ENCODE measurements at regions not wholly inside any gene's neighbourhood (a gene's known extent, or its start where the extent isn't known, plus 50 kb on each side); places are given as distances from the start of the nearest gene placed in this dataset.

DNA sequence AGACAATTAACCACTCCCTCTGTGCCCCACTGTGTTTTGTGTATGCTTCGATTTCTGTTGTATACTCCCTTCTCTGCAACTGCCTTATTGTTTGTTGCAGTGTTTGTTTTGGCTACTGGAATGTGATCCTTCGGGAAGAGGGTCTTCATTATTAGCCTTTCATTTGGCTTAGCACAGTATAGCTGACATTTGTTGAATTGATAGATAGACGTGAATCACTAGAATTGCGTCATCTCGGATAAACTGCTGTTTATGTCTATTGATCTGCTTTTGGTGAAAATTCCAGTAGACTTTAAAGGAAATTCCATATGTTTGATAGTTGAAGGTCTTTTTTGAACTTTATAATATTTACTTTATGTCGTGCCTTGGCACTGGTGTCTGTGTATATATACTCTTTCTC, 189.9 kb upstream of the EYA4 start:
- H3K4me1 Mint-ChIP-seq: no peaks in the 10 kb centered on the region
- no peak for ATAC-seq (ENCODE audit: low read depth in 2 of 2)
- no peak overlapping the region for H3K4me3 Mint-ChIP-seq
- H3K36me3 Mint-ChIP-seq: no peaks in the 10 kb centered on the region
- H3K9me3 Mint-ChIP-seq: no peaks in the 10 kb centered on the region
- no peak for DNase-seq
- H3K27me3 Mint-ChIP-seq: peaks cover 0 to 3% (median 0%) of the 10 kb centered on the region in 3 donors
- no peak overlapping the region for H3K27ac Mint-ChIP-seq

DNA sequence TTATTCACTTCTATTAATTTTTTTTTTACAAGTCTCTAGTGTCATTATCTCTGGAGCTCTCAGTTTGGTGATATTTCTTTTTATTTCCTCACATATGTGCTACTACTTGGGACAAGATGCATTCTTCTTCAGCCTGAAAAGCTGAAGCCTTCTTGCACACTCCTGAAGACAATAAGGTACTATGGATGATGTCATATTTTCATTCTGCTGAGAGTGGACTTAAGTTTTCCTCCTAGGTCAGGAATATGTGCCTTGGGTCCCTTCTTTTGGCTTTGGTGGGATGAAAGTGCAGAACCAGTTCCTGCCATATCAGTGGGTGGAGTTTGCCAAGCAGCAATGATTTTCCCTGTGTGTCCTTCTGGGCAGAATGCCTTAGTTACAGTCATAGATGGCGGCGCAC, 188.7 kb upstream of the EYA4 start:
- no peak overlapping the region for H3K27ac Mint-ChIP-seq
- no peak overlapping the region for H3K4me3 Mint-ChIP-seq
- no peak for ATAC-seq (ENCODE audit: low read depth in 2 of 2)
- no peaks in the 10 kb centered on the region for H3K9me3 Mint-ChIP-seq
- H3K27me3 Mint-ChIP-seq: peaks cover 0 to 12% (median 0%) of the 10 kb centered on the region in 3 donors
- DNase-seq: no peak
- H3K4me1 Mint-ChIP-seq: no peaks in the 10 kb centered on the region
- no peaks in the 10 kb centered on the region for H3K36me3 Mint-ChIP-seq

DNA sequence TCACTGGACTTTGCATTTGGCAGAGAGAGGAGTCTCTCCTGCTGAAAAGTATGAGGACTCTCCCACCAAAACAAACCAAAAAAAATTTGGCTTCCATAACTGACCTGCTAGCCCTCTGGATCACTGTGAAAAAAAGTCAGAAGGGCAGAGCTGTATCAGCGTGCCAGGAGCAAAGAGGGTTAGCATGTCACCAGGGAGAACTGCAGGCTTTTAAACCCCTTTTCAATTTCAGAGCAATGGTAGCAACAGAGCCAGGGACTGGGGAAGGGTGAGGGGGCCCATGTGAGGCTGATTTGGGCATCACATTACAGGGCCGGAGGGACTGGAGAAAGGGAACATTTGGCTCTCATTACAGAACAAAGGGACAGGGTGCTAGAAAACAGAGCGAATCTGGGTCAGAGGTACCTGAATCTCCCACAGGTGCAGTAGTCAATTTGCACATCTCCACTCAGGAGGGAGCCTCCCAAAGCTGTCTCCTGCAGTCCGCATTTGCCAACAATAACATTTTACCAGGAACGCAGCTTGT, 185.7 kb upstream of the EYA4 start:
- no peak overlapping the region for H3K27ac Mint-ChIP-seq
- H3K27me3 Mint-ChIP-seq: peaks cover 0 to 12% (median 0%) of the 10 kb centered on the region in 3 donors
- no peaks in the 10 kb centered on the region for H3K9me3 Mint-ChIP-seq
- ATAC-seq (ENCODE audit: low read depth in 2 of 2) (no peak), DNase-seq (no peak)
- H3K4me1 Mint-ChIP-seq: no peaks in the 10 kb centered on the region
- no peaks in the 10 kb centered on the region for H3K36me3 Mint-ChIP-seq
- H3K4me3 Mint-ChIP-seq: no peak overlapping the region

DNA sequence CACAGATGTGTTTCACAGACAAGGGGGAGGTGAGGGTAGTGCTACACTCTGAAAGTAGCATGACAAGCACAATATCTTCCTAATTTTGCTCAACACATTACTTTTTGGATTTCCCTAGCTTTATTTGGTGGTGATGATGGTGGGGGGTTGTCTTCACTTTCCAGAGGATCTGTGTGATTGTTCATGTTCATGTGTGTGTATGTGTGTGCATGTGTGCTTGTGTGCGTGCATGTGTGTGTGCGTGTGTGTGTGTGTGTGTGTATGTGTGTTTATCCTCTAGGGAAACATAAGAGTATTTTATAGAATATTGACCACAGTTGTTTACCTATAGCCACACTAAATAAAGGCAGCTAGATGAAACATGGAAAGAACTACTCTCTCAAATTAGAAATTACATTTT, 183.8 kb upstream of the EYA4 start:
- H3K9me3 Mint-ChIP-seq: no peaks in the 10 kb centered on the region
- H3K36me3 Mint-ChIP-seq: no peaks in the 10 kb centered on the region
- peaks cover 0 to 12% (median 0%) of the 10 kb centered on the region in 3 donors for H3K27me3 Mint-ChIP-seq
- no peak overlapping the region for H3K4me3 Mint-ChIP-seq
- no peaks in the 10 kb centered on the region for H3K4me1 Mint-ChIP-seq
- DNase-seq (no peak), ATAC-seq (ENCODE audit: low read depth in 2 of 2) (no peak)
- H3K27ac Mint-ChIP-seq: no peak overlapping the region

DNA sequence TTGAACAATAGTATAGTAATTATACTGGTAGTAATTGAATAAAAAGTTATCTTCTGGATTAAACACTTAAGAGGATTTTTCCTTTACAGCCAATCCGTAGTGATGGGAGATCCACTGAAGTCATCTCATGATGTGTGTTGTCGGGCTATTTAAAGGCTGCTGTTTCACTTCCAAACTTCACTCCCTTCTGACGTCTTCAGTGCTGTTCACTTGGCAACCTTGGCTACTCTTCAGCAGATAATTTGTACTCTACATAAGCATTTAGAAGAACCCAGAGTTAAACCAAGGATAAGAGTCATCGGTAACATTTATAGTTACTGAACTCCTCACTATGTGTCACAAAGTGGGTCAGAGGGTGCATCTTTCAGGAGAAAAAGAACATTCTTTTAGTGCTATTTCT, 179.1 kb upstream of the EYA4 start:
- Mint-ChIP-seq H3K27me3 (peaks cover 0 to 11% (median 11%) of the 10 kb centered on the region in 3 donors), H3K36me3 (no peaks in the 10 kb centered on the region), H3K4me3 (no peak overlapping the region), H3K9me3 (peaks cover 0 to under 1% (median 0%) of the 10 kb centered on the region in 7 donors), H3K4me1 (no peaks in the 10 kb centered on the region), H3K27ac (no peak overlapping the region)
- no peak for ATAC-seq (ENCODE audit: low read depth in 2 of 2)
- no peak for DNase-seq

DNA sequence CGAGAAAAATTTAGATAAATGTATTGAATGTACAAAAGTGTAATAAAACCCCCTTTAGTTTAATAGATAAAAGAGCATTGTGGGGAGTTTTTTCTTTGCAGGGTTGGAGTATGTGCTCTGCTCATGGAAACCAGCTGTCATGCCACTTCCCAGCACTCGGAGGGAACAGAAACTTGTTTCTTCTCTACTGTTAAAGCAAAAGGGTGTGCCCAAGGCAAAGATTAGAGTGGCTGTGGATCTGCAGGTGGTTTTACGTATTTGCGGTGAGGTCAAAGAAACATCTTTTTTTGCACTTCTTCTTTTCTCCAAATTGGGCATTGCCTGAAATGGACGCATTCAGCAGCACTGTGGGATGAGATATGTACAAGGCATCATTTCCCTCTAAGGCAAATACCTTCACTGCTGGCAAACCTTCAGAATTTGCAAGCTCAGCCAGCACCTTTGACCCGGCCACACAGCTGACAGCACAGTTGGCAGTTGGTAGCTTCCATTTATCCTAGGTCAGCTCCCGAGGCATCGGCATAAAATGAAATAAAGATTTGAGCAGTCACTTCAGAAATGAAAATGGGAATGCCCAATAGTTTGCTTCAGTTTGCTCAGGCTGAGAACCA, 178.4 kb upstream of the EYA4 start:
- DNase-seq: no peak
- Mint-ChIP-seq H3K4me3 (no peak overlapping the region), H3K4me1 (no peaks in the 10 kb centered on the region), H3K27me3 (peaks cover 6 to 11% (median 10%) of the 10 kb centered on the region in 3 donors), H3K36me3 (no peaks in the 10 kb centered on the region), H3K9me3 (peaks cover 0 to 5% (median 0%) of the 10 kb centered on the region in 7 donors), H3K27ac (no peak overlapping the region)
- no peak for ATAC-seq (ENCODE audit: low read depth in 2 of 2)

DNA sequence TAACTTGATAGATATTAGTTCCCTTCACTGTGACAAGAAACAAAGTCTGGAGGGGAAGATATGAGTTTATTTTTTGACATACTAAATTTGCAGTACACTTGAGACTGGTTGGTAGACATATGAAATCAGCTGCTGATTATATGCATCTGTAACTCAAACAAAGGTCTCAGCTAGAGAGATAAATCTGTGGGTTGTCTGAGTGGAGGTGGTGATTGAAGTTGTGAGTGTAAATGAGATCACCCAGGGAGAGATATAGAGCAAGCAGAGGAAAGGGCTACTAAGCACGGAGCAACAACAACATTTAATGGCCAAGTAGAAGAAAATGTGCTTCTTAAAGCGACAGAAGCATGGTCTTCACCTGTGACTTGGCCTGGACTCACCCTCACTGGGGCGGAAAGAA, 173.2 kb upstream of the EYA4 start:
- ATAC-seq (ENCODE audit: low read depth in 2 of 2): no peak
- Mint-ChIP-seq H3K4me3 (no peak overlapping the region), H3K27me3 (peaks cover 5 to 11% (median 6%) of the 10 kb centered on the region in 3 donors), H3K27ac (no peak overlapping the region), H3K9me3 (peaks cover 0 to 9% (median 0%) of the 10 kb centered on the region in 7 donors), H3K4me1 (no peaks in the 10 kb centered on the region), H3K36me3 (no peaks in the 10 kb centered on the region)
- no peak for DNase-seq

DNA sequence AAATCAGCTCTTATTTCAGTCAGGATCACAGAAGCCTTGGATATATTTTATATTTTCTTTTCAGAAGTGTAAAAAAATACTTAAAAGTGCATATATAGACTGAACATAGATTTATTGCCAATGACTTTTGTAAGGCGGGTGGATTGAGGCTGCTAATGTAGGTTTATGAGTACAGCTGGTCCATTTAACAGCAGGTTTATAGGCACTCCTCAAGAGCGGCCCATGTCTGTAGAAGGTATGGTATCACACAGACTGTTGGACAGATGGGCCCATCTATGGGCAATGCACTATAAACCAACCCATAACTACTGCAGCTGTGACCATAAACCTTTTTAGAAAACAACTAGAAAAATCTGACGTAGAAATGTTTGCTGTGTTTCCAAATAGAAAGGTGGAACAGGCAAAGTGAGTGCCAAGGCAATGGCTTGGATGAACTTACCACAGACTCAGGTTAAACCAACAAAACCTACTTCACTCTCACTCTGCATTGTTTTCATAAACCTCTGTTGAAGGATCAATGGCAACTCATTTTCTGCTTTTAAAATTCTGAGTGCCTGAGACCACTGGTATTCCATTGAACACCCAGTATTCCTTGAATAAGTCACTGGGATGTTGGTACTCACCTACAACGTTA, 170.6 kb upstream of the EYA4 start:
- Mint-ChIP-seq H3K27me3 (peaks cover 0 to 6% (median 5%) of the 10 kb centered on the region in 3 donors), H3K36me3 (no peaks in the 10 kb centered on the region), H3K9me3 (peaks cover 0 to 9% (median 0%) of the 10 kb centered on the region in 7 donors)

DNA sequence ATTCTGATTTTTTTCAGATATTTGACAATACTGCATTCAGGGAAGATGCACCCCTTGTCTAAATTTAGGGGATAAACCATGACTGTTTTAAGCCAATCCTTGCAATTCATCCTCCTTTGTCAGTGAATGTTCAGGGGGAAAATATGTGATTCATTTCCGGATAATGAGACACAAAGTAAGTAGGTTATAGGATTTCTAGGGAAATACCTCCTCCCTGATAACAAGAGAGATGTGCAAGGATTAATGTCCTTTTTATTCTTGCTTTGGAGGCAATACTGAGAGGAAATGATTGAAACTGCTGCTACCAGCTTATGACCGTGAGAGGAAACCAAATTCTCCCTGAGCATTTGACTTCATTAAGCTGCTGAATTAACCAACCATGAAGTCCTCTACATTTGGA, 161.3 kb upstream of the EYA4 start:
- no peaks in the 10 kb centered on the region for H3K36me3 Mint-ChIP-seq

More for the DNA sequence above, 170.6 kb upstream of the EYA4 start:
- Mint-ChIP-seq H3K27ac (no peak overlapping the region), H3K4me1 (no peaks in the 10 kb centered on the region), H3K4me3 (no peak overlapping the region)
- no peak for ATAC-seq (ENCODE audit: low read depth in 2 of 2)
- no peak for DNase-seq

DNA sequence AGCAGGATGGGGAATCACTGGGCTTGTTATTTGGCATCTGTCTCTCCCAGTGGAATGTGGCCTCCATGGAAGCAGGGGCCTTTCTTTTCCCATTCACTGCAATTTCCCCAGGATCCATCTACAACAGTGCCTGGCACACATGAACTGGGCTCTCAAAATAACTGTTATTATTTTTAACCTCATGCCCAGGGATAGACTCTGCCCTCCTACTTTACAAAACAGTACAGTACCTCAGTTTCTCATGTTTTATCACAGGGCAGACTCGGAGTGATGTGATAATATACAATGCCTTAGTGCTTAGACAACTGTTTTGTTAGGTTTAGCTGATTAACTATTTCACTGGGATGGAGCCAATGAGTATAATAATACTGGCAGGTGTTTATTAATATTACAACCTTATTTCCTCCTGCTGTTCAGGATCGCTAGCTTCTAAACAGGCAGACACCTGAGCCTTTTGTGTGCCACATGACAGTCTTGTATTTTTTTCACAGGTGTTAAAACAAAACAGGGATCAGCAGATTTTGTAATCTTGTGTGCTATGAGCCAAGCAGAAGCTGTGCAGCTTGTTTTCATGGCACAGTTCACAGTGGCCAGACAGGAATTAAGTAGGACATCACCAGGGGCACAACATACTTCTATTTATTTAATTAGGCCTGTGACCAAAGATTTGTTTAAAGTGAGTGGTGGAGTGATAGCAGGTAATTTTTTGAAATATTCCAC, 157.7 kb upstream of the EYA4 start:
- ATAC-seq (ENCODE audit: low read depth in 2 of 2) (no peak), DNase-seq (no peak)
- H3K4me3 Mint-ChIP-seq: no peak overlapping the region
- H3K36me3 Mint-ChIP-seq: no peaks in the 10 kb centered on the region
- H3K27me3 Mint-ChIP-seq: peaks cover 6 to 16% (median 10%) of the 10 kb centered on the region in 3 donors
- no peaks in the 10 kb centered on the region for H3K4me1 Mint-ChIP-seq
- H3K9me3 Mint-ChIP-seq: peaks cover 0 to 5% (median 0%) of the 10 kb centered on the region in 7 donors
- no peak overlapping the region for H3K27ac Mint-ChIP-seq

More for the DNA sequence above, 161.3 kb upstream of the EYA4 start:
- ATAC-seq (ENCODE audit: low read depth in 2 of 2): no peak
- Mint-ChIP-seq H3K4me3 (no peak overlapping the region), H3K27me3 (peaks cover 0 to 9% (median 8%) of the 10 kb centered on the region in 3 donors), H3K9me3 (peaks cover 0 to 5% (median 0%) of the 10 kb centered on the region in 7 donors), H3K4me1 (no peaks in the 10 kb centered on the region), H3K27ac (no peak overlapping the region)
- DNase-seq: no peak

DNA sequence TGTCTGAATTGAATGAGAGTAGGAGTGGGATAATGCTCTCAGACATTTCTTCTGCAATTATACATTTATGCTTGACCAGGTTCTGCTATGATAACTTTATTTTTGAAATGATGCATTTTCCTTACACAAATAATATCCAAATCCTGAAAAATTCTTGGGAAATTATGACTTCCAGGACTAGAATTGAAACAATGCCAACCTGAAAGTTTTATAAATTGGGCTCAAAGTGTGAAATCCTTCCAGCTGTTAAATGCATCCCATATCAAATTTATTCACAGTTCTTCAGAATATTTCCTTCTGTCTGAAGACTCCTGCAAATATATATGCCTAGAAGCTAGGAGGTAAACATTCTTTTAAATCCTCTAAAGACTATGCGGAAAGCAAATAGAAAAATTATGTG, 155.7 kb upstream of the EYA4 start:
- Mint-ChIP-seq H3K27me3 (peaks cover 6 to 24% (median 10%) of the 10 kb centered on the region in 3 donors), H3K36me3 (no peaks in the 10 kb centered on the region), H3K27ac (no peak overlapping the region), H3K4me3 (no peak overlapping the region), H3K9me3 (peaks cover 0 to 5% (median 0%) of the 10 kb centered on the region in 7 donors), H3K4me1 (no peaks in the 10 kb centered on the region)
- DNase-seq: no peak
- ATAC-seq (ENCODE audit: low read depth in 2 of 2): no peak

DNA sequence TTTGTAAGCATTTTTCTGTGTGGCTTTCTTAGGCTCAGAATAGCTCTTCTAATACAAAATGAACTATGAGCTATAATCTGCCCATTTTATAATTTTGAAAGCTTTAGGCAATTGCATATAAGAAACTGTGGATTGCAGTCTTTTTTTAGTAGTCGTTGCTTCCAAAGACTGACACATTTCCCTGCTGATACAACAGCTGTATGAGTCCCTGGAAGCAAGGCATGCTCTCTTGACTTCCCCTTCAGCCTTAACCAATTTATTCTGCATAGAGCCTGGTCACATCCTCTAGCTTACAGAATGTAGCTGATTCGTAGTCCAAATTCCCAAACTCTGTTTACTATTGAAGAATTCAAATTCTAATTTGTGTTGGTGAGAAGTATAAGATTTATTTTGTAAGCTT, 155.3 kb upstream of the EYA4 start:
- DNase-seq (no peak), ATAC-seq (ENCODE audit: low read depth in 2 of 2) (no peak)
- H3K9me3 Mint-ChIP-seq: peaks cover 0 to 5% (median 0%) of the 10 kb centered on the region in 7 donors
- H3K4me3 Mint-ChIP-seq: no peak overlapping the region
- peaks cover 6 to 24% (median 10%) of the 10 kb centered on the region in 3 donors for H3K27me3 Mint-ChIP-seq
- no peaks in the 10 kb centered on the region for H3K36me3 Mint-ChIP-seq
- H3K4me1 Mint-ChIP-seq: no peaks in the 10 kb centered on the region
- H3K27ac Mint-ChIP-seq: no peak overlapping the region

DNA sequence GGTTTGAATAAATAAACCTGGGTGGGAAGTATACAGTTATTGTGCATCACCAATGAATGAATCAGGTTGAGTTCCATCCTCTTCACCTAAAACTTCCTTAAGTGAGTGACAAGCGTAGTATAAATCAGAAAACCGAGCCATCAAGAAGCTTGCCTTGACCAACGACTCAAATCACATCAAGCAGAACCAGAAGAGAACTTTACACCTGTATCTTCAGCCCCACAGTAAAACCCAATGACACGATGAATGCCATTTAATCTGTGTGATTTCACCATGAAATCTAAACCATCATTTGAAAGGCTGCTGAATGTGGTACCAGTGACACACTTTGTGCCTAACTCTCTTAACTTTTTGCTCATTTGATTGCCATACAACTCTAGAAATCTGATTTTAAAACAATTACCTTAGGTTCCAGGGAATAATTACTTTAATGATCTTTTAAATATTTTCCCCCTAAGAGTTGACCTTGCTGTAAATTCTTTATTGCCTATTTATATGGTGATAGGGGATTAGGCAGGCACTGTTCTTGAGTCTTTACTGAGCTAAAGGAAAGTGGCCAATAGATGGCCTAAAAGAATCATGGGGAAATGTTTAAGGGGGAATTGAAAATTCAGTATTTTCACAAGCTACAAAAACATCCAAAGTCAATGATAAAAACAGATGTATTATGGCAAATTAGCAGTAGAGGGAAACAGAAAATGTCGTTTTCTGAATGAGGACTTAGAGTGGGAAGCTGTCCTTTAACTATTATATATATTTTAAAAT, 152.0 kb upstream of the EYA4 start:
- Mint-ChIP-seq H3K27me3 (peaks cover 3 to 15% (median 6%) of the 10 kb centered on the region in 3 donors), H3K9me3 (no peaks in the 10 kb centered on the region), H3K27ac (no peak overlapping the region), H3K36me3 (no peaks in the 10 kb centered on the region), H3K4me3 (no peak overlapping the region), H3K4me1 (no peaks in the 10 kb centered on the region)
- ATAC-seq (ENCODE audit: low read depth in 2 of 2) (no peak), DNase-seq (no peak)
